ENCODE measurements at regions not wholly inside any gene's neighbourhood (a gene's known extent, or its start where the extent isn't known, plus 50 kb on each side); places are given as distances from the start of the nearest gene placed in this dataset.
A peak's percentile ranks its signal among the peaks of the same experiment; 100 is the strongest.

- ChIA-PET CTCF (interaction anchor here (0.6 to 1.6 kb wide), 5 partner anchors 19 to 92 kb away, joined by 3 to 6 read pairs (median 3); no protein-coding TSS in a partner anchor), POLR2A (no interaction called here)
- DNase-seq, result peak; percentile 65 to 73
- Mint-ChIP-seq H3K9me3 (ENCODE audit: unreplicated experiment) (peaks cover 24% of the 10 kb centered on the region), H3K27ac (ENCODE audit: unreplicated experiment) (peak overlapping the region; percentile 90), H3K4me3 (ENCODE audit: unreplicated experiment) (peak overlapping the region; percentile 35), H3K27me3 (ENCODE audit: insufficient read depth, unreplicated experiment) (no peaks in the 10 kb centered on the region), H3K4me1 (ENCODE audit: low read depth, unreplicated experiment) (peaks cover 23% of the 10 kb centered on the region), H3K36me3 (ENCODE audit: insufficient read depth, unreplicated experiment) (peaks cover 31% of the 10 kb centered on the region)
- BruUV-seq (replicated peaks), result no TSS peak
- Histone ChIP-seq H3K9me3 (peaks cover 77% of the 10 kb centered on the region), H3K4me3 (ENCODE audit: low read depth, low read length) (no peak overlapping the region), H3K4me1 (peaks cover 44% of the 10 kb centered on the region), H3K27me3 (replicated peaks; ENCODE audit: control insufficient read depth, insufficient read depth, low read length) (no peaks in the 10 kb centered on the region), H3K36me3 (ENCODE audit: control insufficient read depth, insufficient read depth, low read length) (no peaks in the 10 kb centered on the region; the same call in 1 of the 2 replicates)
- intact Hi-C loops (cut with micrococcal nuclease; ENCODE audit: unreplicated experiment), result loop anchor here (1.0 kb wide), 1 partner anchor 43 kb away; no protein-coding TSS in a partner anchor
- TF ChIP-seq CTCF (IDR thresholded peaks at IDR 0.05; ENCODE audit: insufficient read depth in 1 of 2, low read depth in 1 of 2, low read length in 1 of 2, severe bottlenecking in 1 of 2, unreplicated experiment in 1 of 2), result no peak
These were observed 64.1 kb downstream of the FAM50B start for GRCh38 chr6:3913077-3913957.

GRCh38 chr6:3913958-3914337 lies 64.8 kb downstream of the FAM50B start:
- Histone ChIP-seq H3K4me1 (peaks cover 38% of the 10 kb centered on the region), H3K4me3 (ENCODE audit: low read depth, low read length) (no peak overlapping the region), H3K9me3 (peaks cover 76% of the 10 kb centered on the region), H3K36me3 (ENCODE audit: control insufficient read depth, insufficient read depth, low read length) (no peaks in the 10 kb centered on the region; the same call in 1 of the 2 replicates), H3K27me3 (replicated peaks; ENCODE audit: control insufficient read depth, insufficient read depth, low read length) (no peaks in the 10 kb centered on the region)
- H3K4me1 Mint-ChIP-seq (ENCODE audit: low read depth, unreplicated experiment), result peaks cover 23% of the 10 kb centered on the region
- peak overlapping the region; percentile 90 for H3K27ac Mint-ChIP-seq (ENCODE audit: unreplicated experiment)
- ChIA-PET CTCF (interaction anchor here (0.6 to 1.6 kb wide), 4 partner anchors 28 to 91 kb away, joined by 3 to 6 read pairs (median 4); no protein-coding TSS in a partner anchor), POLR2A (no interaction called here)
- no peak for TF ChIP-seq CTCF (IDR thresholded peaks at IDR 0.05; ENCODE audit: insufficient read depth in 1 of 2, low read depth in 1 of 2, low read length in 1 of 2, severe bottlenecking in 1 of 2, unreplicated experiment in 1 of 2)
- no peaks in the 10 kb centered on the region for H3K27me3 Mint-ChIP-seq (ENCODE audit: insufficient read depth, unreplicated experiment)
- H3K4me3 Mint-ChIP-seq (ENCODE audit: unreplicated experiment), result no peak overlapping the region
- no TSS peak for BruUV-seq (replicated peaks)
- intact Hi-C loops (cut with micrococcal nuclease; ENCODE audit: unreplicated experiment), result loop anchor here (1.0 kb wide), 1 partner anchor 44 kb away; no protein-coding TSS in a partner anchor
- H3K9me3 Mint-ChIP-seq (ENCODE audit: unreplicated experiment), result peaks cover 24% of the 10 kb centered on the region
- no peak for DNase-seq
- H3K36me3 Mint-ChIP-seq (ENCODE audit: insufficient read depth, unreplicated experiment), result peaks cover 35% of the 10 kb centered on the region

GRCh38 chr6:3915076-3915791 lies 66.1 kb downstream of the FAM50B start:
- H3K36me3 ChIP-seq (ENCODE audit: control insufficient read depth, insufficient read depth, low read length), result no peaks in the 10 kb centered on the region; the same call in 1 of the 2 replicates
- no peaks in the 10 kb centered on the region for H3K27me3 ChIP-seq (replicated peaks; ENCODE audit: control insufficient read depth, insufficient read depth, low read length)
- intact Hi-C loops (cut with micrococcal nuclease; ENCODE audit: unreplicated experiment), result no loop called here
- H3K4me1 ChIP-seq, result peaks cover 34% of the 10 kb centered on the region
- peaks cover 33% of the 10 kb centered on the region for H3K36me3 Mint-ChIP-seq (ENCODE audit: insufficient read depth, unreplicated experiment)
- H3K4me3 Mint-ChIP-seq (ENCODE audit: unreplicated experiment), result peak overlapping the region; percentile 36
- ChIA-PET POLR2A (no interaction called here), CTCF (no interaction called here)
- DNase-seq, result no peak
- H3K27ac Mint-ChIP-seq (ENCODE audit: unreplicated experiment), result peak overlapping the region; percentile 73
- peaks cover 23% of the 10 kb centered on the region for H3K4me1 Mint-ChIP-seq (ENCODE audit: low read depth, unreplicated experiment)
- peaks cover 24% of the 10 kb centered on the region for H3K9me3 Mint-ChIP-seq (ENCODE audit: unreplicated experiment)
- H3K27me3 Mint-ChIP-seq (ENCODE audit: insufficient read depth, unreplicated experiment), result no peaks in the 10 kb centered on the region
- H3K4me3 ChIP-seq (ENCODE audit: low read depth, low read length), result no peak overlapping the region
- peaks cover 63% of the 10 kb centered on the region for H3K9me3 ChIP-seq
- TF ChIP-seq CTCF (IDR thresholded peaks at IDR 0.05; ENCODE audit: insufficient read depth in 1 of 2, low read depth in 1 of 2, low read length in 1 of 2, severe bottlenecking in 1 of 2, unreplicated experiment in 1 of 2), result no peak
- BruUV-seq (replicated peaks), result no TSS peak

Measured in Caco-2 (cell line).